GM20431 (cell line): ENCODE measurements at regions not wholly inside any gene's neighbourhood (a gene's known extent, or its start where the extent isn't known, plus 50 kb on each side); places are given as distances from the start of the nearest gene placed in this dataset.
"Not testable (repeated sequence)": the region's sequence is repeated elsewhere in the genome, so short reads cannot be mapped to it uniquely, and the experiment has no call there.

Experiments used
- in situ Hi-C: fragments of 300-500 bp; cut with MseI, MboI; formaldehyde crosslinking; loops from one replicate; pipeline ENCODE4 v1.15.0; 2020; ENCODE audit warnings: low sequenced_read_pairs; ENCODE audit not compliant: unreplicated experiment

- in situ Hi-C loops, result no loop called here
Observed at GRCh38 chr4:104649631-104650030, 154.9 kb upstream of the CXXC4 start.

- in situ Hi-C loops, result not testable (repeated sequence)
Observed at GRCh38 chr4:104662269-104662668, 167.6 kb upstream of the CXXC4 start.

DNA sequence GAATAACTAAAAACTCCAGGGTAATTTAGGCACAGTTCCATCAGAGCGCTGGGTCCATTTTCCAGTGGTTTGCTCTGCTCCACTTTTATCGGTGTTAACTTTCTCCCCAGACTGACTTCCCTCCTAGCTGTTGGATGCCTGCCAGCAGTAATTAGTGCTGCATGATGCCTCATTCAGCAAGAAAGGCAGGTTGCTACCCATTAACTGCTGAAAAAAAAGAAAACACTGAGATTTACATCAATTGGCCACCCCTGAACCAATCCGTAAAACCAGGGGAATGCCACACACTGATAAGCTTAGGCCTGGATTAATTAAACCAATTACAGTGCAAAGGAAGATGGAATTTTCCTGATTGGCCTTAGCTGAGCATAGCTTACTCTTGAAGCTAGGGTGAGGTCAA, 182.4 kb upstream of the CXXC4 start:
- in situ Hi-C loops, result no loop called here

GRCh38 chr4:104682311-104682710, 187.6 kb upstream of the CXXC4 start:
- in situ Hi-C loops, result no loop called here

DNA sequence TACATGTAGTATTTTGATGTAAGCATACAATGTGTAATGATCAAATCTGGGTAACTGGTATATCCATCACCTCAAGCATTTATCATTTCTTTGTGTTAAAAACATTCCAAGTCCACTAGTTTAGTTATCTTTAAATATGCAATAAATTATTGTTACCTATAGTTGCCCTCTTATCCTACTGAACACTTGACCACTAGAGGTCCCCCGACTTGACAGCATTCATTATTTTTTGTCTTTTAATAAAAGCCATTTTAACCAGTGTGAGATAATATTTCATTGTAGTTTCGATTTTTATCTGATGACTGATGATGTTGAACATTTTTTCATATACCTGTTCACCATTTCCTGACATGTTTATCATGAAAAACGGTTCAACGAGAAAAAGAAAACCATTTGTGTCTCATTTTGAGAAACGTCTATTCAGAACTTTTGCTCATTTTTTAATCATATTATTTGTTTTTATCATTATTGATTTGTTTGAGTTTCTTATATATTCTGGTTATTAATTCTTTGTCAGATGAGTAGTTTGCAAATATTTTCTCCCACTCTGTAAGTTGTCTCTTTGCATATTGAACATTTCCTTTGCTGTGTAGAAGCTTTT, 199.0 kb upstream of the CXXC4 start:
- in situ Hi-C loops, result no loop called here

DNA sequence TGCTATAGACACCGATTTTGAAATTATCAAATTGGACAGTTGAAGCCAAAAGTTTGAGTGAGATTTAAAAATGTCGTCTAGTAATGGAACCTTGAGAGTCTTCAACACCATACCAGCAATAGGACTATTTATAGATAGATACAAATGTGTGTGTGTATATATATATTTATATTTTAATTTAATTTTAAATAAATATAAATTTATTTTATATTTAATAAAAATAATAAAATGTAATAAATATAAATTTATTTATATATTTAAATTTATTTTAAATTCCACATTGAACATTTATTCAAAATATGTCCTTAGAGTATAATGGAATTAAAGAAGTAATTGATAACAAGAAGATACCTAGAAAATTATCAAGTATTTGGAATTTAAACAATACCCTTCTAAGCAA, 221.9 kb upstream of the CXXC4 start:
- in situ Hi-C loops, result no loop called here

DNA sequence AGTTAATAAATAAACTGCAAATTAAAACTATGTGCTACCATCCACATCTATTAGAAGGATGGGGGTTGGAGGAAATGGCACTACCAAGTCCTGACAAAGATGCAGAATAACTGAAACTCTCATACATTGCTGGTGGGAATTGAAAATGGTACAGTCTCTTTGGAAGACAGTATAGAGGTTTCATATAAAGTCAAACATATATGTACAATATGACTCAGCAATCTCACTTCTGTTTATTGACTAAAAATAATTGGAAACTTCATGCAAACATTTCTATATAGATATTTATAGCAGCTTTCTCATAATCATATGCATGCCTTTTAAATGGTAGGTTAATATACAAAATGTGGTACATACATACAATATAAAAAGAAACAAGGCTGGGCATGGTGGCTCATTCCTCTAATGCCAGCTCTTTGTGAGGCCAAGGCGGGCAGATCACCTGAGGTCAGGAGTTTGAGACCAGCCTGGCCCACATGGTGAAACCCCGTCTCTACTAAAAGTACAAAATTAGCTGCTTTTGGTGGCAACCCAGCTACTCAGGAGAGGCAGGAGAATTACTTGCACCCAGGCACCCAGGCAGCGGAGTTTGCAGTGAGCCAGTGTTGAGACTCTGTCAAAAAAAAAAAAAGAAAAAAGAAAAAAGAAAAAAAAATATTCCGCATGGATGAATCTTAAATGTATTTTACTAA, 225.0 kb upstream of the CXXC4 start:
- in situ Hi-C loops, result no loop called here

DNA sequence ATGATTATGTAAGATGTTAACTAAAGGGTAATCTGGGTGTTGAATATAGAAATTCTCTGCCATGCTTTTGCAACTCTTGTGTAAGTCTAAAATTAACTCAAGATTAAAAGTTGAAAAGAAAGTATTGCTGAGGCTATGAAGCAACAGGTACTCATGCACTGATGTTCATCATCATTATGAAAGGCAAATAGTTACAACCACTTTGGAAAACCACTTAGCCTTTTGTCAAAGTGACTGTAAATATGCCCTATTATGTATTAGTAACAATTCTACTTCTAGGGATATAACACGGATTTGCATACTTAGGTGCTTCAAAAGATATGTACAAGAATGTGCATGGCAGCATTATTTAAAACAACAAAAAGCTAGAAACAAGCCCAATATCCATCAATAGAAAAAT, 227.8 kb upstream of the CXXC4 start:
- in situ Hi-C loops, result no loop called here

DNA sequence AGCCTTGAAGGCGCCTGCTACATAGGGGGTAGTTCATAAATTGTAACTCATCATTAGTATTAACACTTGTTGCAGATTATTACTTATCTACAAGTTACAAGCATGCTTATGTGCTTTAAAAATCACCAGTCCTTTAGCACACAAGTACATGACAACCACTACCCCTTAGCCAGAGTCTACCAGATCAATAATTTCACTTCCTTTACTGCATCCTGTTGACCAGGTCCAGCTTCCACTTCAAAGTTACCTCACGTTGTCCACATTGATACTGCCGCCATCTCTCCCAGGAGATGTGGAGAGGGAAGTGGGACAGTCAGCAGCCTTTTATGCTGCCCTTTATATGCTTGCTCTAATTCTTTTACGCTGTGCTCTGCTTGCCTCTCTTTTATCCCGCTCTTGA, 231.3 kb upstream of the CXXC4 start:
- in situ Hi-C loops, result no loop called here

DNA sequence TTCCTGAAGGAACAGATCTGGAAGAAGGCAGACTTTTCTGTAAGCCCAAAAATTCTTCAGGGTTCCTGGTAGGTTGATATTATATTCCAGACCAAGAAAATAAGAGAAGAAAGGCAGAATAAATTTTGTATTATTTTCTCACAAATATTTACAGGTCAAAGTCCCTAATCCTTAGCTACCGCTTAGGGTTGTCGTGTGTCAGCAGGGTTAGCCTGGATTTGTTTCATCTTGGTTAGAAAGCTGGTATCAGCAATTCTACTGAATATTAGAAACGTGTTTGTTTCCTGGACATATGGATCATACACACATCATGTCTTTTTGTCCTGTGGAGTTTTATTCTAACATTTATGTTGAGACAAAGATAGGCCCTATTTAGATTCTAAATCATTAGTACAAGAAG, 232.9 kb upstream of the CXXC4 start:
- in situ Hi-C loops, result no loop called here

- in situ Hi-C loops, result no loop called here
Observed at GRCh38 chr4:104728380-104729122, 233.9 kb upstream of the CXXC4 start.

DNA sequence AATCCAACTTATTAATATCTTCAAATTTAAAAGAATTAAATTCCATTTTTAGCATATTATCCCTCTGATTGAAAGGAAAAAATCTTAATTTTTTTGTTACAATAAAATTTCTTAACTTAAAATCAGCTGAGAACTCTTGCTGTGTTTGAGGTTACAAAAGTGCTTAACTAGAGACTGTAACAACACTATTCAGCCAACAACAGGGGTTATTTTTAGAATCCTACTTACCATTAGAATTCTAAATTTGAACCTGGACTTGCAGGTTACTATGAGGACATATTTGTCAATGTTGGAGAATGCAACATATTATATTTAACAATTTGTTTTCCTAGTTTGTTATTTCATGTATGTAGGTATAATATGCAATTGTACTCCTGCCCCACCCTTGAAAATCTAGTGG, 238.1 kb upstream of the CXXC4 start:
- in situ Hi-C loops, result no loop called here

DNA sequence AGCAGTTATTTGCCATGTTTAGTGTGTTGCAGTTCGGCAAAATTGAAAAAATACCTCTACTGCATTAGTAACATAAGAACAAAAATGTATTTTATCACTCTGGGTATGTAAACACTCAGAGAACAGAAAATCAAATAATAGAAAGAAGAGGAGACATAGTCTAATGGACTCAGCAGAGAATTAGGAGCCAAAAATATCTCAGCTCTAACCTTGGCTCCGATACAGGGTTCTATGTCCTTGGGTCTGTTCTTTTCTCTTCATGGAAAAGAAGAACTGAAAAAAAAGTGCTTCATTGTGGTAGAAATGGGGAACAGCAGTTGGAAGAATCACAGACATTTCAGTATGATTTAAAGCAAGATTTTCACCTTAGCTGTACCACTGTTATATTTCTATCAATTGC, 240.5 kb upstream of the CXXC4 start:
- in situ Hi-C loops, result no loop called here

DNA sequence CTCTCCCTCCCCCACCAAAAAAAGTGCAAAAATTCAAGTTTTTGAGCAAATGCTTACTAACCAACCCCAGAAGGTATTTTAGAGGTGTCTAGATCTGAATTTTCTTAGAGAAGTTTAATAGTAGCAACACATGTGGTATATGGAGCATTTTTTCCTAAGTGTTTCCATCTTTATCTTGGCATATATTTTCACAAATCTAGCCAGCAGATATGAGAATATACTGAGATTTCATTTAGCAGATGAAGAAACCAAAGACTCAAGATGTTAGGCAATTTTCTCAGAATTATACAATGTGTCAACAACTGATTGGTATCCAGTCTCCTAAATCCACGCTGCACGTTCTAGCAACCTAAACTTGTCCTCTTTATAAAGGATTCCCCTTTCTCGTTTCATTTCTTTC, 245.5 kb upstream of the CXXC4 start:
- in situ Hi-C loops, result no loop called here

DNA sequence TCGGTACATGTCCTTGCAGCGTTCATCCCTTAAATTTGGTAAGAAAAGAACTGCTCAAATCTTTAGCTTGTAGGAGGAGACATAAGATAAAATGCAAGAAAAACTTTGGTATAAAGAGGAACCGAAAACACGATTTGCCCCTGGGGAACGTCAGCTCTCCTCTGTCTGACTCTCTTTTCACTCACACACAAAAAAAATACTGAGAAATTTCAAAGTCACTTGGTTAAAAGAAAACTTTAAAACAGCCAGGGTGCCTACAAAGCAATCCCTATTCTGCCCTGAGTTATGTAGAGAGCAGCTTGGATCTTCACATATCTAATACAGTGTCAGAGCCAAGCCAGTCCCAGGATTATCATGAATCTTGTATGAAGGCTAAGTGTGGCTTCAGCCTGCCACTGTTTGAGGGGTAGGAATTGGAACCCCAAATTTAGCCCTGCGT, 248.5 kb upstream of the CXXC4 start:
- in situ Hi-C loops, result no loop called here

- in situ Hi-C loops, result no loop called here
Observed at GRCh38 chr4:104747635-104748034, 252.9 kb upstream of the CXXC4 start.

- in situ Hi-C loops, result no loop called here
Observed at GRCh38 chr4:104749062-104749461, 254.4 kb upstream of the CXXC4 start.

GRCh38 chr4:104750008-104750407, 255.3 kb upstream of the CXXC4 start:
- in situ Hi-C loops, result no loop called here

- in situ Hi-C loops, result no loop called here
Observed at GRCh38 chr4:104751468-104751867, 256.8 kb upstream of the CXXC4 start.

GRCh38 chr4:104752337-104752736, 257.6 kb upstream of the CXXC4 start:
- in situ Hi-C loops, result no loop called here

GRCh38 chr4:104756837-104757236, 262.1 kb upstream of the CXXC4 start:
- in situ Hi-C loops, result no loop called here
